HG03571 (cell line): ENCODE measurements at regions not wholly inside any gene's neighbourhood (a gene's known extent, or its start where the extent isn't known, plus 50 kb on each side); places are given as distances from the start of the nearest gene placed in this dataset.
"Not testable (repeated sequence)": the region's sequence is repeated elsewhere in the genome, so short reads cannot be mapped to it uniquely, and the experiment has no call there.

Experiments
- ATAC-seq: cut with Tn5 transposase; IDR thresholded peaks from one replicate; pipeline ENCODE4 v1.9.1; 2021; ENCODE audit not compliant: unreplicated experiment

GRCh38 chr5:167065794-167066193 lies 1225.7 kb upstream of the WWC1 start:
- ATAC-seq = no peak

- ATAC-seq = no peak
Observed at GRCh38 chr5:167071981-167072610, 1219.3 kb upstream of the WWC1 start.

- no peak for ATAC-seq
Observed at GRCh38 chr5:167081561-167081960, 1209.9 kb upstream of the WWC1 start.

GRCh38 chr5:167096816-167097215 lies 1194.6 kb upstream of the WWC1 start:
- ATAC-seq = no peak

- ATAC-seq = no peak
Observed at GRCh38 chr5:167104351-167104750, 1187.1 kb upstream of the WWC1 start.

GRCh38 chr5:167105941-167106340 lies 1185.5 kb upstream of the WWC1 start:
- ATAC-seq = no peak

GRCh38 chr5:167107684-167108083 lies 1183.8 kb upstream of the WWC1 start:
- no peak for ATAC-seq

- not testable (repeated sequence) for ATAC-seq
Observed at GRCh38 chr5:167108266-167108665, 1183.2 kb upstream of the WWC1 start.

- no peak for ATAC-seq
Observed at GRCh38 chr5:167112556-167112955, 1178.9 kb upstream of the WWC1 start.

- ATAC-seq = no peak
Observed at GRCh38 chr5:167122267-167122666, 1169.2 kb upstream of the WWC1 start.

- ATAC-seq = no peak
Observed at GRCh38 chr5:167123126-167123525, 1168.3 kb upstream of the WWC1 start.

- no peak for ATAC-seq
Observed at GRCh38 chr5:167128581-167128980, 1162.9 kb upstream of the WWC1 start.

GRCh38 chr5:167140548-167141291 lies 1150.7 kb upstream of the WWC1 start:
- no peak for ATAC-seq

GRCh38 chr5:167143716-167144115 lies 1147.7 kb upstream of the WWC1 start:
- ATAC-seq = no peak

GRCh38 chr5:167145841-167146240 lies 1145.6 kb upstream of the WWC1 start:
- ATAC-seq = no peak

- no peak for ATAC-seq
Observed at GRCh38 chr5:167147879-167148278, 1143.6 kb upstream of the WWC1 start.

- ATAC-seq = no peak
Observed at GRCh38 chr5:167150661-167151060, 1140.8 kb upstream of the WWC1 start.

GRCh38 chr5:167152561-167152960 lies 1138.9 kb upstream of the WWC1 start:
- ATAC-seq = no peak

GRCh38 chr5:167155387-167156005 lies 1135.9 kb upstream of the WWC1 start:
- ATAC-seq = no peak

- no peak for ATAC-seq
Observed at GRCh38 chr5:167156446-167156845, 1135.0 kb upstream of the WWC1 start.

- no peak for ATAC-seq
Observed at GRCh38 chr5:167158588-167158987, 1132.9 kb upstream of the WWC1 start.

GRCh38 chr5:167160388-167160787 lies 1131.1 kb upstream of the WWC1 start:
- ATAC-seq = no peak
